WTC11 (cell line): ENCODE measurements at regions not wholly inside any gene's neighbourhood (a gene's known extent, or its start where the extent isn't known, plus 50 kb on each side); places are given as distances from the start of the nearest gene placed in this dataset.

Source experiments
- ATAC-seq: fragments of 200-7000 bp; cut with Tn5 transposase; 2 replicates; pipeline ENCODE4 v1.10.0; 2021; ENCODE audit warnings: mild to moderate bottlenecking, moderate library complexity
- CTCF ChIA-PET: fragments of 300-600 bp; sonication (Branson Sonifier 250); formaldehyde crosslinking; loops from one replicate; lab custom pipeline; 2021; ENCODE audit warnings: antibody characterized with exemption; lab: Charles Lee
- POLR2A ChIA-PET: fragments of 350-600 bp; sonication (Branson Sonifier 250); formaldehyde crosslinking; loops from one replicate; lab custom pipeline; 2021; ENCODE audit warnings: antibody characterized with exemption; lab: Charles Lee
- DNase-seq: peaks from one replicate; pipeline ENCODE4 v3.0.0; 2021; ENCODE audit warnings: low spot score
- H3K27ac Mint-ChIP-seq: 2 replicates; pipeline ENCODE4 v1.8.0; 2021; ENCODE audit warnings: mixed read lengths
- H3K27me3 Mint-ChIP-seq: 2 replicates; pipeline ENCODE4 v1.8.0; 2021; ENCODE audit warnings: low read depth, mild to moderate bottlenecking, moderate library complexity, mixed read lengths
- H3K36me3 Mint-ChIP-seq: 2 replicates; pipeline ENCODE4 v1.8.0; 2021; ENCODE audit warnings: mixed read lengths
- H3K4me1 Mint-ChIP-seq: 2 replicates; pipeline ENCODE4 v1.8.0; 2022; ENCODE audit warnings: mixed read lengths
- H3K4me3 Mint-ChIP-seq: 2 replicates; pipeline ENCODE4 v1.8.0; 2021; ENCODE audit warnings: mild to moderate bottlenecking, moderate library complexity, mixed read lengths
- H3K9me3 Mint-ChIP-seq: 2 replicates; pipeline ENCODE4 v1.8.0; 2021; ENCODE audit warnings: mixed read lengths
- ATF1 ChIP-seq: sonication (generic); formaldehyde crosslinking; IDR thresholded peaks from 2 replicates; pipeline ENCODE4 v1.8.1; 2023; ENCODE audit warnings: mild to moderate bottlenecking, moderate library complexity, missing genetic modification reagents
- CREM ChIP-seq: sonication (generic); formaldehyde crosslinking; IDR thresholded peaks from 2 replicates; pipeline ENCODE4 v1.8.1; 2022; ENCODE audit warnings: mild to moderate bottlenecking, missing genetic modification reagents, moderate library complexity
- E2F4 ChIP-seq: sonication (generic); formaldehyde crosslinking; IDR thresholded peaks from 2 replicates; pipeline ENCODE4 v1.8.1; 2022; ENCODE audit warnings: low read depth, mild to moderate bottlenecking, moderate library complexity, missing genetic modification reagents, borderline replicate concordance
- GRHL2 ChIP-seq: fragments of 250-450 bp; sonication (Bioruptor Pico); IDR thresholded peaks from 2 replicates; pipeline ENCODE4 v1.8.0; 2022; ENCODE audit warnings: mild to moderate bottlenecking, moderate library complexity; ENCODE audit not compliant: insufficient replicate concordance, severe bottlenecking
- HMGA2 ChIP-seq: fragments of 250-450 bp; sonication (Bioruptor Pico); IDR thresholded peaks from 2 replicates; pipeline ENCODE4 v1.4.0; 2021; ENCODE audit warnings: mild to moderate bottlenecking, moderate library complexity
- NFATC4 ChIP-seq: fragments of 250-450 bp; sonication (Bioruptor Pico); IDR thresholded peaks from 2 replicates; pipeline ENCODE4 v1.9.0; 2021; ENCODE audit warnings: mild to moderate bottlenecking
- NFYB ChIP-seq: sonication (generic); formaldehyde crosslinking; conservative IDR thresholded peaks from 2 replicates; pipeline ENCODE4 v1.8.0; 2022; ENCODE audit warnings: low read depth, missing genetic modification reagents
- PREB ChIP-seq: sonication (generic); formaldehyde crosslinking; IDR thresholded peaks from 2 replicates; pipeline ENCODE4 v1.8.1; 2022; ENCODE audit warnings: mild to moderate bottlenecking, missing genetic modification reagents, moderate library complexity, borderline replicate concordance
- PRRX2 ChIP-seq: fragments of 250-450 bp; sonication (Bioruptor Pico); IDR thresholded peaks from 2 replicates; pipeline ENCODE4 v1.8.0; 2021; ENCODE audit warnings: mild to moderate bottlenecking
- SMAD4 ChIP-seq: sonication (generic); formaldehyde crosslinking; IDR thresholded peaks from 2 replicates; pipeline ENCODE4 v1.8.0; 2022; ENCODE audit warnings: mild to moderate bottlenecking, missing genetic modification reagents
- SP1 ChIP-seq: sonication (generic); formaldehyde crosslinking; conservative IDR thresholded peaks from 2 replicates; pipeline ENCODE4 v1.8.1; 2022; ENCODE audit warnings: missing genetic modification reagents
- USF2 ChIP-seq: sonication (generic); formaldehyde crosslinking; IDR thresholded peaks from 2 replicates; pipeline ENCODE4 v1.8.1; 2023; ENCODE audit warnings: mild to moderate bottlenecking, missing genetic modification reagents, moderate library complexity
- ZBTB43 ChIP-seq: sonication (generic); formaldehyde crosslinking; IDR thresholded peaks from 2 replicates; pipeline ENCODE4 v1.8.1; 2023; ENCODE audit warnings: mild to moderate bottlenecking, missing genetic modification reagents
- ZNF219 ChIP-seq: sonication (generic); formaldehyde crosslinking; IDR thresholded peaks from 2 replicates; pipeline ENCODE4 v1.8.0; 2023; ENCODE audit warnings: missing genetic modification reagents, mild to moderate bottlenecking, borderline replicate concordance
- ZNF281 ChIP-seq: sonication (generic); formaldehyde crosslinking; IDR thresholded peaks from 2 replicates; pipeline ENCODE4 v1.8.0; 2023; ENCODE audit warnings: mild to moderate bottlenecking, missing genetic modification reagents
- ZNF396 ChIP-seq: fragments of 250-450 bp; sonication (Bioruptor Pico); IDR thresholded peaks from 2 replicates; pipeline ENCODE4 v1.8.0; 2021; ENCODE audit warnings: mild to moderate bottlenecking, moderate library complexity, borderline replicate concordance
- ZSCAN18 ChIP-seq: fragments of 250-450 bp; sonication (Bioruptor Pico); IDR thresholded peaks from 2 replicates; pipeline ENCODE4 v2.1.2; 2022; ENCODE audit warnings: mild to moderate bottlenecking, moderate library complexity

GRCh38 chr11:129636926-129637325 is 178.7 kb upstream of the TMEM45B start:
- ChIA-PET CTCF (no interaction called here), POLR2A (no interaction called here)
- no peak for DNase-seq
- ATAC-seq: no peak
- Mint-ChIP-seq H3K4me3 (no peak overlapping the region), H3K9me3 (0 out of 2 replicates have a peak, but pooled peaks cover under 1% of the 10 kb centered on the region), H3K36me3 (no peaks in the 10 kb centered on the region), H3K27ac (no peak overlapping the region), H3K4me1 (no peaks in the 10 kb centered on the region), H3K27me3 (no peaks in the 10 kb centered on the region)
- TF ChIP-seq ZNF396: no peak
- no peak for TF ChIP-seq NFYB (CRISPR knock-in tag)
- TF ChIP-seq ZNF281: no peak
- no peak for TF ChIP-seq ZNF219 (CRISPR knock-in tag)
- no peak for TF ChIP-seq PRRX2 (CRISPR knock-in tag)
- TF ChIP-seq USF2: no peak

- ATAC-seq (no peak), DNase-seq (no peak)
- CTCF ChIA-PET: no interaction called here
- Mint-ChIP-seq H3K27ac (no peak overlapping the region), H3K36me3 (no peaks in the 10 kb centered on the region), H3K27me3 (no peaks in the 10 kb centered on the region), H3K9me3 (0 out of 2 replicates have a peak, but pooled peaks cover 4% of the 10 kb centered on the region), H3K4me3 (no peak overlapping the region), H3K4me1 (no peaks in the 10 kb centered on the region)
- TF ChIP-seq HMGA2: no peak
- TF ChIP-seq ZBTB43 (CRISPR knock-in tag): no peak
- TF ChIP-seq PREB (CRISPR knock-in tag): no peak
- no peak for TF ChIP-seq NFATC4 (CRISPR knock-in tag)
- TF ChIP-seq ZNF396: no peak
- no peak for TF ChIP-seq GRHL2 (CRISPR knock-in tag)
- no peak for TF ChIP-seq E2F4 (CRISPR knock-in tag)
- TF ChIP-seq ZSCAN18: no peak
- TF ChIP-seq ATF1 (CRISPR knock-in tag): no peak
- TF ChIP-seq SMAD4 (CRISPR knock-in tag): no peak
- TF ChIP-seq SP1 (CRISPR knock-in tag): no peak
- TF ChIP-seq CREM (CRISPR knock-in tag): no peak
- POLR2A ChIA-PET: no interaction called here
These were observed 178.2 kb upstream of the TMEM45B start for GRCh38 chr11:129637473-129637872.
